ENCODE measurements at regions not wholly inside any gene's neighbourhood (a gene's known extent, or its start where the extent isn't known, plus 50 kb on each side); places are given as distances from the start of the nearest gene placed in this dataset.

DNA sequence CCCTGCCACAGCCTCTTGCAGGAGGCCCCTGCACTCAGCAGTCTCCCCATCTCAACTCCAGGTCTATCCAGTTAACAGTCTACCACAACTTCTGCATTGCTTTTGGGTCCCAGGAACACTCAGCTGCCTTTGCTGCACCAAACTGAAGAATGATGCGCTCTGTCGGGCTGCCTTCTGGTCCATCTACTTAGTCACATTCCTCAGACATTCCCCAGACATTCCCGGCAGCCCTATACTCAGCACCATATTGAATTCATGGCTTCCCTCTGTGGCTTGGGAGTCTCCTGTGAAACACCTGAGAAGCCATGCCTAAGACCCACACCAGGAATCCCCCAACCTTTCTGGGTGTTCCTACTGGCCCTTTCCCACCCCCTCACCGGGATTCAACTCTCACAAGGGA lies 99.6 kb upstream of the COL21A1 start:
- H3K27me3 Mint-ChIP-seq, result no peaks in the 10 kb centered on the region
- H3K36me3 Mint-ChIP-seq (ENCODE audit: insufficient read depth), result no peaks in the 10 kb centered on the region
- no peak for DNase-seq (ENCODE audit: low spot score, unreplicated experiment)
- peaks cover 2% of the 10 kb centered on the region for H3K4me1 Mint-ChIP-seq (ENCODE audit: low read depth)
- TF ChIP-seq, protein P1, sequence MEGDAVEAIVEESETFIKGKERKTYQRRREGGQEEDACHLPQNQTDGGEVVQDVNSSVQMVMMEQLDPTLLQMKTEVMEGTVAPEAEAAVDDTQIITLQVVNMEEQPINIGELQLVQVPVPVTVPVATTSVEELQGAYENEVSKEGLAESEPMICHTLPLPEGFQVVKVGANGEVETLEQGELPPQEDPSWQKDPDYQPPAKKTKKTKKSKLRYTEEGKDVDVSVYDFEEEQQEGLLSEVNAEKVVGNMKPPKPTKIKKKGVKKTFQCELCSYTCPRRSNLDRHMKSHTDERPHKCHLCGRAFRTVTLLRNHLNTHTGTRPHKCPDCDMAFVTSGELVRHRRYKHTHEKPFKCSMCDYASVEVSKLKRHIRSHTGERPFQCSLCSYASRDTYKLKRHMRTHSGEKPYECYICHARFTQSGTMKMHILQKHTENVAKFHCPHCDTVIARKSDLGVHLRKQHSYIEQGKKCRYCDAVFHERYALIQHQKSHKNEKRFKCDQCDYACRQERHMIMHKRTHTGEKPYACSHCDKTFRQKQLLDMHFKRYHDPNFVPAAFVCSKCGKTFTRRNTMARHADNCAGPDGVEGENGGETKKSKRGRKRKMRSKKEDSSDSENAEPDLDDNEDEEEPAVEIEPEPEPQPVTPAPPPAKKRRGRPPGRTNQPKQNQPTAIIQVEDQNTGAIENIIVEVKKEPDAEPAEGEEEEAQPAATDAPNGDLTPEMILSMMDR (IDR thresholded peaks at IDR 0.05; ENCODE audit: unreplicated experiment), result no peak
- no peaks in the 10 kb centered on the region for H3K9me3 Mint-ChIP-seq (ENCODE audit: low read depth)
- H3K4me3 Mint-ChIP-seq (ENCODE audit: low read depth), result no peak overlapping the region
- H3K27ac Mint-ChIP-seq, result no peak overlapping the region

DNA sequence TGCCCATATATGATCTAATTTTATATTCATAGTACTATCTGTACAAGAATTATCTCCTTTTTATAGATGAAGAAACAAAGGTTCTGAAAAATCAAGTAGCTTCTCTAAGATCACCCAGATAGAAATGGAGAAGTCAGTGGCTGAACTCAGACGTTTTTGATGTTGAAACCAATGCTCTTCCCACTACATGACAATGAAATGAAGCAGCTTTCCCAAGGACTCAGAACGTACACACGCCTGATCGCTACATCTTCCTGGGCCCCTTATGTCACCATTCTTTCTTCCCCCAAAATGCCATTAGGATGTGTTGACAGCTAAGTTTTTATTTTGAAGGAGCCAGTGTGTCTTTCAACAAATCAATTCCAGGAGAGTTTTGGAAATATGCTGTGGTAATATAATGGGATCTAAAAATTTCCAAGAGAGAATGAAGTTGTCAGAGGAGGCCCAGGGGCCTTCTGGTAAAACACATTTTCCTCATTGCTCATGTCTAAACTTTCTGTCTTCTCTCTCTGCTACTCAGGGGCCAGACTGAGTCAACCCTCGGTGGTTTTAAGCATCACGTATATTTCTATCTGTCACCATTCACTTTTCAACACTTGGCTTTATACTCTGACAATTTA lies 98.1 kb upstream of the COL21A1 start:
- Mint-ChIP-seq H3K4me1 (ENCODE audit: low read depth) (peaks cover 2% of the 10 kb centered on the region), H3K4me3 (ENCODE audit: low read depth) (no peak overlapping the region), H3K27ac (no peak overlapping the region), H3K27me3 (no peaks in the 10 kb centered on the region), H3K36me3 (ENCODE audit: insufficient read depth) (no peaks in the 10 kb centered on the region), H3K9me3 (ENCODE audit: low read depth) (no peaks in the 10 kb centered on the region)
- TF ChIP-seq, protein P1 (IDR thresholded peaks at IDR 0.05; ENCODE audit: unreplicated experiment), result no peak
- no peak for DNase-seq (ENCODE audit: low spot score, unreplicated experiment)

DNA sequence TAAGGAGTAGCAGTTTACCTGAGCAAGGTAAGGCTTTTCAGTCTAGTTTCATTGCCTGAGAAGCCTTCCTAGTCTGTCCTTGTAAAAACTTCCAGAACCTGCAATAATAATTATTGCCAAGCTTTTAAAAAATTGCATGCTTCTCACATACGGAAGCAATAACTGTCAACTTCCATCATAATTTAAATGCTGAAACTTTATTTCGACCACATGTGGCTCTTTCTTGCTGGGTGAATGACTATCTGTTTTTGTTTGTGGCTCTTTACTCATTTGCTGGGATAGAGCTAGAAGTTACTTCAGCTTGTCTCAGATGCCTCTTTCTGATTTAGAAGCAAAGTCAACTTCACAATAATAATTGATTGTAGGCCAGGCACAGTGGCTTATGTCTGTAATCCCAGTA lies 95.9 kb upstream of the COL21A1 start:
- H3K36me3 Mint-ChIP-seq (ENCODE audit: insufficient read depth), result no peaks in the 10 kb centered on the region
- DNase-seq (ENCODE audit: low spot score, unreplicated experiment), result no peak
- H3K4me3 Mint-ChIP-seq (ENCODE audit: low read depth), result no peak overlapping the region
- H3K27ac Mint-ChIP-seq, result no peak overlapping the region
- no peaks in the 10 kb centered on the region for H3K27me3 Mint-ChIP-seq
- H3K9me3 Mint-ChIP-seq (ENCODE audit: low read depth), result no peaks in the 10 kb centered on the region
- TF ChIP-seq, protein P1 (IDR thresholded peaks at IDR 0.05; ENCODE audit: unreplicated experiment), result no peak
- no peaks in the 10 kb centered on the region for H3K4me1 Mint-ChIP-seq (ENCODE audit: low read depth)

DNA sequence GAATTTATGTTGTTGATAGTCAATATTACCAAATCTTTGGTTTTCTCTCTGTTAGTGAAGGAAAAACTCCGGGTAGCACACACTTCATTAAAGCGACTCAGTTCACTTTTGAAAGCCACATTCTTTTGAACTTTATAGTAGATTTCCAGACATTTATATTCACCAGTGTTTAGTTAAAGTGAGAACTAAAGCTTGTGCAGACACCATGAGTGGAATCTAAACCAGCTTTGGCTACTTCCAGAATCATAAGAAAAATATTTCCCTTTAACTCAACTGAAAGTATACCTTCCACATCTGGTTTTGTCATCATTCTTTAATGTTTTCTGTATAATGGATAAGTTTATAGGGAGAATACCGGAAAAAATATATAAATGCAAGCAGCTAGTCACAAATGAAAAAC lies 92.1 kb upstream of the COL21A1 start:
- H3K27me3 Mint-ChIP-seq, result no peaks in the 10 kb centered on the region
- H3K9me3 Mint-ChIP-seq (ENCODE audit: low read depth), result no peaks in the 10 kb centered on the region
- no peaks in the 10 kb centered on the region for H3K4me1 Mint-ChIP-seq (ENCODE audit: low read depth)
- no peak overlapping the region for H3K4me3 Mint-ChIP-seq (ENCODE audit: low read depth)
- H3K27ac Mint-ChIP-seq, result no peak overlapping the region
- H3K36me3 Mint-ChIP-seq (ENCODE audit: insufficient read depth), result no peaks in the 10 kb centered on the region
- TF ChIP-seq, protein P1 (IDR thresholded peaks at IDR 0.05; ENCODE audit: unreplicated experiment), result no peak
- no peak for DNase-seq (ENCODE audit: low spot score, unreplicated experiment)

DNA sequence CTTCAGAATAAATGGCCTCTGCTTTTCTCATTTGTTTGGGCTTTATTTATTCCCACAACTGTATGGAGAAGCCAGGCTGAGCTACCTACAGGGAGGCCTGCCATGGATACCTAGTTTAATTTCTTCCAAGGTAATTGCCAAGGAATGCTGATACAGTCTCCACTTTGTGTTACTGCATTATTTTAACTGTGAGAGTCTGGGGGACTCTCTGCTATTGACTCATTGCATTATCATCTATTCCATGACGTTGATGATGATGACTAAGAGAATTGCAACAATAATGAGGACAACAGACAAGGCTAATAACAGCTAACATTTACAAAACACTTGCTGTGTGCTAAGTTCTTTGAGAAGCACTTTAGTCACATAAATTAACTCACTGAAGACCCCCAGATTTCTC lies 88.3 kb upstream of the COL21A1 start:
- no peaks in the 10 kb centered on the region for H3K36me3 Mint-ChIP-seq (ENCODE audit: insufficient read depth)
- H3K27ac Mint-ChIP-seq, result no peak overlapping the region
- H3K27me3 Mint-ChIP-seq, result no peaks in the 10 kb centered on the region
- no peak overlapping the region for H3K4me3 Mint-ChIP-seq (ENCODE audit: low read depth)
- no peaks in the 10 kb centered on the region for H3K4me1 Mint-ChIP-seq (ENCODE audit: low read depth)
- DNase-seq (ENCODE audit: low spot score, unreplicated experiment), result no peak
- no peaks in the 10 kb centered on the region for H3K9me3 Mint-ChIP-seq (ENCODE audit: low read depth)
- TF ChIP-seq, protein P1 (IDR thresholded peaks at IDR 0.05; ENCODE audit: unreplicated experiment), result no peak
